Immature natural killer cell (primary cell): ENCODE measurements at regions not wholly inside any gene's neighbourhood (a gene's known extent, or its start where the extent isn't known, plus 50 kb on each side); places are given as distances from the start of the nearest gene placed in this dataset.

Source experiments
- DNase-seq, 3 donors: peaks; one replicate each; pipeline ENCODE4 v3.0.0; 2022; ENCODE audit warnings: mixed read lengths in 1 of 3
- H3K27ac Mint-ChIP-seq, 6 donors: one replicate each; pipeline ENCODE4 v1.8.0; 2020; ENCODE audit warnings: mixed read lengths in 6 of 6, mild to moderate bottlenecking in 5 of 6, inconsistent platforms in 4 of 6, moderate library complexity in 3 of 6
- H3K27me3 Mint-ChIP-seq, 3 donors: one replicate each; pipeline ENCODE4 v1.8.0; 2020 to 2021; ENCODE audit warnings: low read depth in 3 of 3, mild to moderate bottlenecking in 3 of 3, mixed read lengths in 3 of 3, moderate library complexity in 3 of 3, inconsistent platforms in 1 of 3
- H3K36me3 Mint-ChIP-seq, 3 donors: one replicate each; pipeline ENCODE4 v1.8.0; 2020; ENCODE audit warnings: mixed read lengths in 3 of 3, inconsistent platforms in 2 of 3, mild to moderate bottlenecking in 2 of 3
- H3K4me1 Mint-ChIP-seq, 2 donors: one replicate each; pipeline ENCODE4 v1.8.0; 2020; ENCODE audit warnings: inconsistent platforms in 2 of 2, mild to moderate bottlenecking in 2 of 2, mixed read lengths in 2 of 2, moderate library complexity in 1 of 2
- H3K4me3 Mint-ChIP-seq, 5 donors: one replicate each; pipeline ENCODE4 v1.8.0; 2020; ENCODE audit warnings: mild to moderate bottlenecking in 5 of 5, mixed read lengths in 5 of 5, inconsistent platforms in 3 of 5, moderate library complexity in 3 of 5
- H3K9me3 Mint-ChIP-seq, 6 donors: one replicate each; pipeline ENCODE4 v1.8.0; 2020; ENCODE audit warnings: mild to moderate bottlenecking in 6 of 6, mixed read lengths in 6 of 6, inconsistent platforms in 4 of 6, moderate library complexity in 3 of 6

DNA sequence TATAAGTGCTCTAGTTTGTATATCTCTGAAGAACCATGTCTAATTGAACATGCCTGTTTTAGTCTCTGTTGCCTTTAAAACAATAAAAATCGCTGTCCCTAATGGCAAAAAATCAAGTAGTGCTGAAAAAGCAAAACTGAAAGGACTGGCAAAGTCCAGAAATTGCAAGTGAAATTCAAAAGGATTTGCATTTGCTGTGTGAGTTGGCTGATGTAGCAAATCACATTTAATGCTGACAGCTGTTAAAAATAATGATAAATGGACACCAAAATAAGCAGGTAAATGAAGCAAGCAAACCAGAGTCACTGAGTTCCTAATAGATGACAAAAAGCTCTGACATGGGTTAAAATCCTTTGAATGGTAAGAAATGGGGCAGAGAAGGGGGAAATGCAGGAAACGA, 874.1 kb downstream of the GRM8 start:
- no peak overlapping the region for H3K27ac Mint-ChIP-seq
- H3K4me3 Mint-ChIP-seq, result no peak overlapping the region
- no peaks in the 10 kb centered on the region for H3K27me3 Mint-ChIP-seq
- H3K9me3 Mint-ChIP-seq, result peaks cover 0 to 21% (median 11%) of the 10 kb centered on the region in 6 donors
- H3K4me1 Mint-ChIP-seq, result no peaks in the 10 kb centered on the region
- no peaks in the 10 kb centered on the region for H3K36me3 Mint-ChIP-seq
- no peak for DNase-seq

DNA sequence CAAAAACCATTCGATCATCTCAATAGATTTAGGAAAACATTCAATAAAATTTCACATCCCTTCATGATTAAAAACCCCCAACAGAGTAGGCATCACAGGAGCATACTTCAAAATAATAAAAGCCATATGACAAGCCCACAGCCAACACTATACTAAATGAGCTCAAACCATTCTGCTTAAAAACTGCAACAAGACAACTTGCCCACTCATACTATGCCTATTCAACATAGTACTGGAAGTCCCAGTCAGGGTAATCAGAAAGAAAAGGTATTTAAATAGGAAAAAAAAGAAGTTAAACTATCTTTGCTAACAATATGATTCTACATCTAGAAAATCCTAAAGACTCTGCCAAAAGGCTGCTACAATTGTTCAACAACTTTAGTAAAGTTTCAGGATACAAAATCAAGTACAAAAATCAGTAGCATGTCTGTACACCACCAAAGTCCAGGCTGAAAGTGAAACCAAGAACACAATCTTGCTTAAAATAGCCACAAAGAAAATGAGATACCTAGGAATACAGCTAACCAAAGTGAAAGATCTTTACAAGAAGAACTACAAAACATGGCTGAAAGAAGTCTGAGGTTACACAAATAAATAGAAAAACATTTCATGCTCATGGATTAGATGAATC, 882.6 kb downstream of the GRM8 start:
- Mint-ChIP-seq H3K4me1 (no peaks in the 10 kb centered on the region), H3K4me3 (no peak overlapping the region), H3K9me3 (peaks cover 16 to 35% (median 24%) of the 10 kb centered on the region in 6 donors), H3K27me3 (no peaks in the 10 kb centered on the region), H3K36me3 (no peaks in the 10 kb centered on the region), H3K27ac (no peak overlapping the region)
- DNase-seq, result no peak

DNA sequence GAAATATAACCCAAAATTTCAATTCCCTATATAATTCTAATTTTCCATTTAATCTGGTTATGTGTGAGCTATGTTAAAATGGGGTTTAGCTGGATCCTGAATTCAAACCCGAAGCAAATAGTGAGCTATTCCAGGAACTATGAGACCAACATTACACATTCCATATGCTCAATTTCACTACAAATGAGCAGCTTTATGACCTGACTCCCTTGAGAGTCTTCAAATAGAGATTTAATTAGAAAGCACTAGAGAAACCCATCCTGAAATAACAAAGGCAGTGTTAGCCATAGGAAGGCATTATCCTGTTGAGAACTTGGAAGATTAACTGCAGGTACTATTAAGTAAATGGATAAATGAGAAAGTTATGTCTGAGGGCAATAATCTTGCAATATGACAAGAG, 890.0 kb downstream of the GRM8 start:
- Mint-ChIP-seq H3K4me1 (no peaks in the 10 kb centered on the region), H3K4me3 (no peak overlapping the region), H3K27ac (no peak overlapping the region), H3K36me3 (no peaks in the 10 kb centered on the region), H3K27me3 (no peaks in the 10 kb centered on the region), H3K9me3 (peaks cover 1 to 46% (median 11%) of the 10 kb centered on the region in 6 donors)
- no peak for DNase-seq

DNA sequence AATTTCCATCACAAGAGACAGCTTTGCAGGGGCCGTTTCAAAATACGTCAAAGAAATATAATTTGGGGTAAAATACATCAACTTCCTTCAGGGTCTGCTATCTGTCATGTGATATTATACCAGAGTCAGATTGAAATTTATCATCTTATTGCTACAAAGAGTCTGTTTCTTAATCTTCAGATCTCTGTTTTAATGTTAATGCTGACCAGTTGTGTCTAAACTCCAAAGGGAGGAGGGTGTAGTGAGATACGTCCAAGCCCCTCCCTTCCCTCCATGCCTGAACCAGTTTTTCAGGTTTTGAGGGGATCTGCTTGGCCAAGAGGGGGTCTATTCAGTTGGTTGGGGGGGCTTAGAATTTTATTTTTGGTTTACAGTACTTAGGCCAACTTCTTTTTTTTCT, 891.6 kb downstream of the GRM8 start:
- Mint-ChIP-seq H3K36me3 (no peaks in the 10 kb centered on the region), H3K9me3 (peaks cover 5 to 50% (median 12%) of the 10 kb centered on the region in 6 donors)

DNA sequence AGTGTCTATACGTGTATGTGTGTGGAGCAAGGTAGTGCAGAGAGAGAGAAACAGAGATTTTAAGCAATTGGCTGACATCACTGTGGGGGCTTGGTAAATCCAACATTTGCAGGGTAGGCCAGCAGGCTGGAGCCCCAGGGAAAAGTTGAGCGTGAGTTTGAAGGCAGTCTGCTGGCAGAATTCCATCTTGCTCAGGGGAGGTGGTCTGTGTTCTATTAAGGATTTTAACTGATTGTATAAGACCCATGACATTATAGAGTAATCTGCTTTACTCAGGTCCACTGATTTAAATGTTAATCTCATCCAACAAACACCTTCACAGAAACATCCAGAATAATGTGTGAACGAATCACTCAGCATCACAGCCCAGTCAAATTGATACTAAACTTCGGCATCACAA, 912.9 kb downstream of the GRM8 start:
- H3K9me3 Mint-ChIP-seq, result peaks cover 0 to 46% (median 15%) of the 10 kb centered on the region in 6 donors
- H3K27me3 Mint-ChIP-seq, result peaks cover 0 to 3% (median 0%) of the 10 kb centered on the region in 3 donors
- no peak for DNase-seq
- H3K4me3 Mint-ChIP-seq, result no peak overlapping the region
- H3K36me3 Mint-ChIP-seq, result no peaks in the 10 kb centered on the region
- H3K4me1 Mint-ChIP-seq, result no peaks in the 10 kb centered on the region
- H3K27ac Mint-ChIP-seq, result no peak overlapping the region

More for the DNA sequence above, 891.6 kb downstream of the GRM8 start:
- no peak overlapping the region for H3K4me3 Mint-ChIP-seq
- no peak overlapping the region for H3K27ac Mint-ChIP-seq
- no peaks in the 10 kb centered on the region for H3K27me3 Mint-ChIP-seq
- no peak for DNase-seq
- H3K4me1 Mint-ChIP-seq, result no peaks in the 10 kb centered on the region

DNA sequence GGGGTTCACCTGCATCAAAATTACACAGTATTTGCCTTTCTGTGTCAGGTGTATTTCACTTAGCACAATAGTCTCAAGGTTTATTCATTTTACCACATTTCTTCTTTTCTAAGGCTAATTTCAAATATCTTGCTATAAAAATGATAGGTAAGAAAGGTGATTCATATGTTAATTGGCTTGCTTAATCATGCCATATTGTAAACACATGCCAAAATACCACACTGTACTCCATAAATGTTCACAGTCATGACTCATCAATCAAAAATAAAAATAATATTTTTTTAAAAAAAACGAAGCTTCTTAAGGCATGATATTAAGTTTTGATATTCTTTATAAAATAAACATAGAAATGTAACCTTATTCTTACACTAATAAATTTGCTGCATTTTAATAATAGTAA, 947.1 kb downstream of the GRM8 start:
- H3K27me3 Mint-ChIP-seq, result peaks cover 0 to 3% (median 0%) of the 10 kb centered on the region in 3 donors
- no peak overlapping the region for H3K4me3 Mint-ChIP-seq
- no peaks in the 10 kb centered on the region for H3K36me3 Mint-ChIP-seq
- no peaks in the 10 kb centered on the region for H3K4me1 Mint-ChIP-seq
- peaks cover 4 to 40% (median 22%) of the 10 kb centered on the region in 6 donors for H3K9me3 Mint-ChIP-seq
- no peak overlapping the region for H3K27ac Mint-ChIP-seq
- no peak for DNase-seq

DNA sequence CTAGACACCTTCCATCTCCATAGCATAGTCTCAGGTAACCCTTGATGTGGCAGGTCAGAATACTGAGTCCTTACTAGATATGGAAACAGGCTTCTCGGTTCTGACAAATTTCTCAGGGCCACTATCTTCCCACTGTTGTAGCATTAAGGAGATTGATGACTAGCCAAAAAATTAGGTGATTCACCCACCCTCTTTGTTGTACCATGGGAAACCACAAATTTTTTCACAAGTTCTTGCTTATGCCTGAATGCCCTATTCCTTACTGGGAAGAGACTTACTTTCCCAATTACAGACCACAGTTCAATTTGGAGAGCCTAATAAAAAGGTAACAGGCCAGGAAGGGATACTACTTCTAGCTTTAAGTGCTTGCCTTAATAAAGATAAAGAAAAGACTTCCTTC, 948.8 kb downstream of the GRM8 start:
- Mint-ChIP-seq H3K4me3 (no peak overlapping the region), H3K9me3 (peaks cover 4 to 48% (median 22%) of the 10 kb centered on the region in 6 donors), H3K27ac (no peak overlapping the region), H3K4me1 (no peaks in the 10 kb centered on the region), H3K36me3 (no peaks in the 10 kb centered on the region), H3K27me3 (peaks cover 0 to 5% (median 0%) of the 10 kb centered on the region in 3 donors)
- DNase-seq, result no peak

DNA sequence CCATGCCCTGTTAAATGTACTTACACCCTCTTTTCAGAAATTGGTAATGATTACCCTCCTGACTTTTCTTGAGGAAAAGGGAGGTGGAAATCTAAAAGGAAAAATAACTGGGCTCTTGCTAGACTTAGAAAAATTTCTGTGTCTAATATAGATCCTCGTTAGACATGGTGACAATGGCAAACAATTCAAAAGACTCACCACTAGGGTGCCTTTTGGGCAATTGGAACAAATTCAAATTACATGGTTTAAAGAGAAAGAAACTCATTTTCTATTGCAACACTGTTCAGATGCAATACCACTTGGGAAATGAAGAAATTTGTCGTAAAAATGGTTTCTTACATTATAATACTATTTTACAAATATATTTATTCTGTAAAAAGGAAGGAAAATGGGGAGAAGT, 950.1 kb downstream of the GRM8 start:
- H3K36me3 Mint-ChIP-seq, result no peaks in the 10 kb centered on the region
- no peak for DNase-seq
- peaks cover 0 to 5% (median 0%) of the 10 kb centered on the region in 3 donors for H3K27me3 Mint-ChIP-seq
- H3K9me3 Mint-ChIP-seq, result peaks cover 6 to 53% (median 24%) of the 10 kb centered on the region in 6 donors
- H3K4me1 Mint-ChIP-seq, result no peaks in the 10 kb centered on the region
- no peak overlapping the region for H3K4me3 Mint-ChIP-seq
- no peak overlapping the region for H3K27ac Mint-ChIP-seq

DNA sequence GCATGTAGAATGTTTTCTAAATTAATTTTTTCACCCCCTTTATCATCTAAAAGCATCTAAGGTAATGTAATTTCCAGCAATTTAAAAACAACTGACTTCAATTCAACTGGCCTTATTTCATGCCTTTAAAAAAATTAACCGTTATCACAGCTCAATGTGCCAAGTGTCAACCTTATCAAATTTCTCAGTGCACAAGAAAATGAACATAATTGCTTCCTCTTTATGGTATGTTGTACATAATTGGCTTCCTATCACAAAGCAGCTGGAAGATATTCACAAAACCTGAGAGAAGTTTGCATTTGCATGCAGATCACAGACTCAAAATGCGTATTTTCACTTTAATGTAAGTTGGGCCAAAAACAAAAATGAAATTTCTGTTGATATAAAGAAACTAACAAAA, 966.4 kb downstream of the GRM8 start:
- Mint-ChIP-seq H3K27me3 (no peaks in the 10 kb centered on the region), H3K27ac (no peak overlapping the region), H3K36me3 (peaks cover 0 to 6% (median 0%) of the 10 kb centered on the region in 3 donors), H3K4me1 (no peaks in the 10 kb centered on the region), H3K9me3 (peaks cover 10 to 44% (median 20%) of the 10 kb centered on the region in 6 donors), H3K4me3 (no peak overlapping the region)
- no peak for DNase-seq

DNA sequence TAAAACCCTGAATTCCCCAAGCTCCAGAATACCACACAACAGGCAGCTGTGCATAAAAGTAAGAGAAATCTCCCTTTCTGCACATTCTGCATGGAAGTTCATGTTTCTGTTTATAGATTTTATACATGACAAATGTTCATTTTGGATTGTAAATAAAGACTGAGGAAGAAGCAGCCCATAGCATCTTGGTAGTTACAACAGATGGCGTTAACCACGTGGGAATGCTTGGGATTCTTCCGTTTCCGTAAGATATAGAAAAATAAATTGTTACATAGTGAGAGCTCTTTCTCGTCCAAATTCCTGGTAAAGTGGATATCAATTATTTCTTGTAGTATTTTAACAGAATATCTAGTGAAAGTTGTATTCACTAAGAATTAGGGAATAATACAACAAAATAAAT, 1016.5 kb downstream of the GRM8 start:
- DNase-seq, result no peak
- Mint-ChIP-seq H3K4me3 (no peak overlapping the region), H3K4me1 (no peaks in the 10 kb centered on the region), H3K9me3 (peaks cover 5 to 28% (median 22%) of the 10 kb centered on the region in 6 donors), H3K27me3 (no peaks in the 10 kb centered on the region), H3K36me3 (no peaks in the 10 kb centered on the region), H3K27ac (no peak overlapping the region)

DNA sequence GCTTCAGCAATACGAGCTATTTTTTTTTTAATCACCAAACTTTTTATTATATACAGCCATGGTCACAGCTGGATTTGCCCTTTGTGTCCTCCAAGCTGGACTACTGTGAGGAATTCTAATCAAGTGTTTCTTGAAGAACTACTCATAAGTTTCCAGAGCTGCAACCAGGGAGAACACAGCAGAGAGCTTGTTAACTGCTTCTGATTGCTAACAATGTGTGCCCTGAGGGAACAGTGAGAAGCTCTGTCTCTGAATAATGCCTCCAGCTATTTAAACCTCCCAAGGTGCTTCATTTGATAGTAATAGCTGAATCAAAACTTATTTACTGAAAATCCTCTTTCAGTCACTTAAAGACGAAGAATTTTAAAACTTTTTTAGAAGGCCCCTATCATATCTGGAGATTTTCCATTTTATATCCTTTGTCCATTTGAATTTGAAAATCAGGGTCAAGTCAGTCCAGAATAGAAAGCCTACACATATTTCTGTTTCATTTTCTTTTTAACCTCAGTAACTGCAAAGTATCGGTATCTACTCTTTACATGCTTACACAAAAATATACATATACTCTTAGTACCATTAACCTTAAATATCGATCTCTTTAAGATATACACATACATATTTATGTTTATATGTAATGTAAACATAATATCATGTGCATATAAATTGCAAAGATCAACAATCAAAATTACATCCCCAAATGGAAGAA, 1024.2 kb downstream of the GRM8 start:
- Mint-ChIP-seq H3K9me3 (peaks cover 8 to 50% (median 14%) of the 10 kb centered on the region in 6 donors), H3K27me3 (peaks cover 0 to 3% (median 2%) of the 10 kb centered on the region in 3 donors), H3K4me1 (no peaks in the 10 kb centered on the region), H3K36me3 (no peaks in the 10 kb centered on the region), H3K4me3 (no peak overlapping the region), H3K27ac (no peak overlapping the region)
- no peak for DNase-seq

DNA sequence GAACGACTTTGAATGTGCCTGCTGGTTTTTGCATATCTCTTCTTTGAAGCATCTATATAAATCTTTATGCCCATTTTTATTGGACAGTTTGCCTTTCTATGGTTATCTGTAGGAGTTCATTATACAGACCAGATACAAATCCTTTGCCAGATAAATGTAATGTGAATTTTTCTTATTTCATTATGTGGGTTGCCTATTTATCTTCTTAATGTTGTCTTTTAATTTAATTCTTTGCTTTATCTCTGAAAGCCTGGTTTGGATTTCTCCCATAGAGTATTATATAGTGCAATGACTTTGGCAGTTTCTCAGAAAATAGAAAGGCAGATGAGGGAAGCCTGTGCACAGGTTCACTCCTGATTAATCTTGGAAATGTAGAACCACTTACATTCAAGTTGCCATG, 1025.1 kb downstream of the GRM8 start:
- no peak overlapping the region for H3K27ac Mint-ChIP-seq

DNA sequence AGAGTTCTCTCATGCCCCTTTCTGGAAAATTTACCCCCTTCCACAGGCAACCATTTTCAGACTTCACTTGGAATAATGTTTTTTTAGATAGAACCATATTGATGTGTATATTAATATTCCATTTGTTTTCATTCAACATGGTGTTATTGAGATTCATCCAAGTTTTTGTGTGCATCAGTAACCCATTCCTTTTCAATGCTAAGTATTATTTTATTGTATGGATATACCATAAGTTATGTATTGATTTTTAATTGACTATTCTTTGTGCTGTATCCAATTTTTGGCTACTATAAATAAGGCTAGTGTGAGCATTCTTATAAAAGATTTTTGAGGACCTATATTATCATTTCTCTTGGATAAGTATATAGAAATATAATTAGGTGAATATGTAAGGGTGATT, 1025.7 kb downstream of the GRM8 start:
- H3K9me3 Mint-ChIP-seq, result peaks cover 12 to 54% (median 16%) of the 10 kb centered on the region in 6 donors
- no peak overlapping the region for H3K27ac Mint-ChIP-seq
- DNase-seq, result no peak
- no peaks in the 10 kb centered on the region for H3K36me3 Mint-ChIP-seq
- no peak overlapping the region for H3K4me3 Mint-ChIP-seq
- H3K4me1 Mint-ChIP-seq, result no peaks in the 10 kb centered on the region
- peaks cover 0 to 5% (median 2%) of the 10 kb centered on the region in 3 donors for H3K27me3 Mint-ChIP-seq

More for the DNA sequence above, 1025.1 kb downstream of the GRM8 start:
- H3K36me3 Mint-ChIP-seq, result no peaks in the 10 kb centered on the region
- peaks cover 0 to 3% (median 2%) of the 10 kb centered on the region in 3 donors for H3K27me3 Mint-ChIP-seq
- no peaks in the 10 kb centered on the region for H3K4me1 Mint-ChIP-seq
- DNase-seq, result no peak
- H3K9me3 Mint-ChIP-seq, result peaks cover 7 to 50% (median 13%) of the 10 kb centered on the region in 6 donors
- H3K4me3 Mint-ChIP-seq, result no peak overlapping the region

DNA sequence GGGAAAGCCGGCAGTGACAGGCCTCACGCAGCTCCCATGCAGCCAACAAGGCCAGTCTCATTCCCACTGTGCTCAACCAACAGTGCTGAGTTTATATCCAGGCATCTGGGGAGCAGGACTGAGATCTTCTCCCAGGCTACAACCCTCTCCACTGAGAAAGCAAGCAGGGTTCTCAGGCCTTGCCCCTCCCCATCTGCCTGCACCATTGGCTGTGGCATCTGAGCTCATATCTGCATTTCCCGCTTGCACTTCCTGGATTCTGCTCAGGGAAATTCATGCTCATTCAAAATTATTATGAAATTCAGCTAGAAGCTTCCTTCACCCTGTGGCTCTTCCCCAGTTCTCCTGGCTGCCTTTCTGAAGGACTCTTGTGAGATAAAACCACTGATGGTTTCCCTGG, 1029.0 kb downstream of the GRM8 start:
- peaks cover 0 to 5% (median 0%) of the 10 kb centered on the region in 3 donors for H3K27me3 Mint-ChIP-seq
- no peaks in the 10 kb centered on the region for H3K4me1 Mint-ChIP-seq
- DNase-seq, result no peak
- H3K27ac Mint-ChIP-seq, result no peak overlapping the region
- no peak overlapping the region for H3K4me3 Mint-ChIP-seq
- H3K36me3 Mint-ChIP-seq, result no peaks in the 10 kb centered on the region
- H3K9me3 Mint-ChIP-seq, result peaks cover 12 to 57% (median 26%) of the 10 kb centered on the region in 6 donors
